Testis (tissue), 2 donors: ENCODE measurements at regions not wholly inside any gene's neighbourhood (a gene's known extent, or its start where the extent isn't known, plus 50 kb on each side); places are given as distances from the start of the nearest gene placed in this dataset.

Experiments used
- CTCF ChIP-seq, 3 experiments: fragments of 450-650 bp in 2 of 3; fragments of 200-600 bp in 1 of 3; sonication (generic) in 1 of 3; IDR thresholded peaks; one replicate each; pipeline ENCODE4 v1.5.1; 2016 to 2019; ENCODE audit warnings: antibody characterized with exemption in 3 of 3, mild to moderate bottlenecking in 2 of 3, moderate library complexity in 1 of 3
- POLR2A ChIP-seq: fragments of 450-650 bp; IDR thresholded peaks from one replicate; pipeline ENCODE4 v1.6.1; 2017; ENCODE audit warnings: antibody characterized with exemption, mild to moderate bottlenecking, moderate library complexity

- TF ChIP-seq CTCF (IDR thresholded peaks at IDR 0.05), result no peak
- TF ChIP-seq POLR2A, result no peak
Observed at GRCh38 chr5:68053202-68053601, 162.4 kb upstream of the PIK3R1 start.
